Naive B cell (primary cell): ENCODE measurements at regions not wholly inside any gene's neighbourhood (a gene's known extent, or its start where the extent isn't known, plus 50 kb on each side); places are given as distances from the start of the nearest gene placed in this dataset.
A peak's percentile ranks its signal among the peaks of the same experiment; 100 is the strongest.

Source experiments
- ATAC-seq, 2 donors: fragments of 150-1000 bp; cut with Tn5 transposase; 2 replicates each; pipeline ENCODE4 v1.10.0; 2021; ENCODE audit warnings: low read depth in 2 of 2, mild to moderate bottlenecking in 2 of 2, moderate library complexity in 2 of 2
- DNase-seq: peaks from one replicate; pipeline ENCODE4 v3.0.0; 2022
- H3K27ac Mint-ChIP-seq, 6 donors: one replicate each; pipeline ENCODE4 v1.8.0; 2020 to 2022; ENCODE audit warnings: mild to moderate bottlenecking in 6 of 6, mixed read lengths in 6 of 6, moderate library complexity in 5 of 6, inconsistent platforms in 2 of 6
- H3K27me3 Mint-ChIP-seq, 3 donors: one replicate each; pipeline ENCODE4 v1.8.0; 2021 to 2022; ENCODE audit warnings: mixed read lengths in 3 of 3, mild to moderate bottlenecking in 1 of 3
- H3K36me3 Mint-ChIP-seq, 2 donors: one replicate each; pipeline ENCODE4 v1.8.0; 2020 to 2022; ENCODE audit warnings: mixed read lengths in 2 of 2, inconsistent platforms in 1 of 2, mild to moderate bottlenecking in 1 of 2
- H3K4me1 Mint-ChIP-seq, 3 donors: one replicate each; pipeline ENCODE4 v1.8.0; 2020 to 2022; ENCODE audit warnings: mixed read lengths in 3 of 3, inconsistent platforms in 1 of 3, mild to moderate bottlenecking in 1 of 3, moderate library complexity in 1 of 3
- H3K4me3 Mint-ChIP-seq, 8 donors: one replicate each; pipeline ENCODE4 v1.8.0; 2020 to 2022; ENCODE audit warnings: mild to moderate bottlenecking in 8 of 8, mixed read lengths in 8 of 8, moderate library complexity in 8 of 8, inconsistent platforms in 2 of 8
- H3K9me3 Mint-ChIP-seq, 7 donors: one replicate each; pipeline ENCODE4 v1.8.0; 2020 to 2022; ENCODE audit warnings: mixed read lengths in 7 of 7, mild to moderate bottlenecking in 5 of 7, inconsistent platforms in 2 of 7, moderate library complexity in 1 of 7

DNA sequence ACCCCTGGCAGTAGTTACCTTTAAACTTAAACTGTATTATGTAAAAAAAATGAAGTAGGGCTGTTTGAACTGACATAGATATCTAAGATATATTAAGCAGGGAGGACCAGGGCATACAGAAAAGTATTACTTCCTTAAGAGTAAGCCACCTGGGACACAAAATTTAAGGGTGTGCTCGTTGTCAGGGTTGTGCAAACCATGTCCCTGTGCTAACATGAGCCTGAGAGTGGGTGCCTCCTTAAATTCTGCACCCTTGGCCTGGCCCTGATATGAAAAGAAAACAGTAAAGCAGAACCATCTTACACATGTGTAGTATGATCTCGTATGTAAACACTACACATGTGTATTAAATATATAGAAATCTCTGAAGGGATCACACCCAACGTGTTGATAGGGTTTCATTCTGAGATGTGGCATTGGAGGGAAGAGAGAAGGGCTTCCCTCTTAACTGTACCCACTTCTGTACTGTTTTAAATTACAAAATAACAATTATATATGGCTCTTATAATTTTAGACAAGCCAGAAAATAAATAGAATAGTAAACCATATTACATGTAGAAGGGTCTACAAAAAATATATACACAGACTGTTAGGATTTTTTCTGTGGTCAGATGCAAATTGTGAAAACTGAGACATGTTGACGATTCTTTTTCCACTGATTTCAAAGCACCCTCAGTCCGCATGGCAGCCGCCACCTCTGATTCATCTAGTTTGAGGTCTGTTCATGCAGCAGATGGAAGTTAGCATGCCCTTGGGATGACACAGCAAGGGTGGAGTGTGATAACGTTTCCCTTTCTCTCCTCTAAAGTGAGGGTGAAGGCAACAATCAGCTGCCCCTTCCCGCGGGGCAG, 400.8 kb upstream of the PROK2 start:
- Mint-ChIP-seq H3K4me3 (peak overlapping the region in 7 of 8 donors; percentile 38 to 76 (median 52)), H3K27me3 (peaks cover 0 to 14% (median 10%) of the 10 kb centered on the region in 3 donors), H3K9me3 (peaks cover 0 to 3% (median 0%) of the 10 kb centered on the region in 7 donors), H3K4me1 (peaks cover 26 to 63% (median 51%) of the 10 kb centered on the region in 3 donors), H3K36me3 (no peaks in the 10 kb centered on the region), H3K27ac (peak overlapping the region in 4 of 6 donors; percentile 35 to 67 (median 65))
- peak; percentile 67 for DNase-seq
- peak; percentile 97 for ATAC-seq

GRCh38 chr3:72183489-72183888, 398.5 kb upstream of the PROK2 start:
- H3K27me3 Mint-ChIP-seq, result peaks cover 0 to 14% (median 0%) of the 10 kb centered on the region in 3 donors
- H3K4me3 Mint-ChIP-seq, result no peak overlapping the region
- no peaks in the 10 kb centered on the region for H3K36me3 Mint-ChIP-seq
- H3K9me3 Mint-ChIP-seq, result peaks cover 0 to 3% (median 0%) of the 10 kb centered on the region in 7 donors
- H3K4me1 Mint-ChIP-seq, result peaks cover 31 to 60% (median 47%) of the 10 kb centered on the region in 3 donors
- DNase-seq (no peak), ATAC-seq (no peak)
- H3K27ac Mint-ChIP-seq, result no peak overlapping the region

GRCh38 chr3:72182206-72182605, 397.3 kb upstream of the PROK2 start:
- Mint-ChIP-seq H3K4me3 (no peak overlapping the region), H3K27ac (no peak overlapping the region), H3K4me1 (peaks cover 34 to 63% (median 49%) of the 10 kb centered on the region in 3 donors), H3K27me3 (peaks cover 0 to 14% (median 0%) of the 10 kb centered on the region in 3 donors), H3K9me3 (peaks cover 0 to 3% (median 0%) of the 10 kb centered on the region in 7 donors), H3K36me3 (no peaks in the 10 kb centered on the region)
- DNase-seq (no peak), ATAC-seq (no peak)

DNA sequence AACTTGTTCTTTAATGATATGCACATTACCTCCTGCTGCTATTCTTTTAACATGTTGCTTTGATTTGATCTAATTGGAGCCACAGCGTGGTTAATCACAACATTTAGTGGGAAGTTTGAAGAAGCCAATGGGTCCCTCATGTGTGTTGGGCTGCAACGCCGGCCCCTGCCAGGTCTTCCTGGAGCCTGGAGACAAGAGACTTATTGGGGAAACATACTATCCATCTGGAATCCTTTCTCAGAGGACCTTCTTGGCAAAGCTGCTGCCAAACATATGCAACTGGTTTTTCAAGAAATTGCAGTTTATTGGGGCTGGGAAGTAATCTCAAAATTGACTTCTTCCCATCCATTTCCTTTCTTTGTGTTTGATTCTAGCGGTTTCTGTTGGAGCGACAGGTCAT, 396.3 kb upstream of the PROK2 start:
- no peak overlapping the region for H3K4me3 Mint-ChIP-seq
- H3K4me1 Mint-ChIP-seq, result peaks cover 35 to 63% (median 49%) of the 10 kb centered on the region in 3 donors
- H3K27ac Mint-ChIP-seq, result no peak overlapping the region
- peaks cover 0 to 11% (median 0%) of the 10 kb centered on the region in 3 donors for H3K27me3 Mint-ChIP-seq
- ATAC-seq, result no peak
- H3K36me3 Mint-ChIP-seq, result no peaks in the 10 kb centered on the region
- H3K9me3 Mint-ChIP-seq, result peaks cover 0 to 3% (median 0%) of the 10 kb centered on the region in 7 donors
- DNase-seq, result no peak

GRCh38 chr3:72180405-72180804, 395.5 kb upstream of the PROK2 start:
- Mint-ChIP-seq H3K4me1 (peaks cover 40 to 66% (median 49%) of the 10 kb centered on the region in 3 donors), H3K9me3 (peaks cover 0 to 5% (median 0%) of the 10 kb centered on the region in 7 donors), H3K4me3 (no peak overlapping the region), H3K27me3 (peaks cover 0 to 11% (median 0%) of the 10 kb centered on the region in 3 donors), H3K27ac (no peak overlapping the region), H3K36me3 (peaks cover 0 to 5% of the 10 kb centered on the region in 2 donors)
- no peak for ATAC-seq
- no peak for DNase-seq

DNA sequence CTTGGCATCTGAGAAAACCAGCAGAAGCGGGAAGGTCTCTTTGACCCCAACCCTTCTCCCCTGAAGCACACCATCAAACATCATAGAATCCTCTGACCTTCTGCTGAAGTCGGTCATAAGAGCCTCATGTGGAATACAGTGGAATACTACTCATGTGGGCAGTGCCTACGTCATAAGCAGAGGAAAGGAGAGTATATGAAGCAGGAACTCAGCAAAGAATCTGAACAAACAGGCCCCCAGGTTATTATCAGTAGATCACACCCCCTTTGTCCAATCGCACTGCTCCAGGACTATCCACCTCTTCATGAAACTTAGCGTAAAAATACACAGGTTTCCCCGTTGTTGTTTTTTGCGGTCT, 394.1 kb upstream of the PROK2 start:
- no peak for DNase-seq
- ATAC-seq, result no peak
- peak overlapping the region in 3 of 8 donors; percentile 26 to 93 (median 67) for H3K4me3 Mint-ChIP-seq
- H3K9me3 Mint-ChIP-seq, result peaks cover 0 to 5% (median 0%) of the 10 kb centered on the region in 7 donors
- H3K27me3 Mint-ChIP-seq, result peaks cover 0 to 11% (median 0%) of the 10 kb centered on the region in 3 donors
- peaks cover 48 to 68% (median 51%) of the 10 kb centered on the region in 3 donors for H3K4me1 Mint-ChIP-seq
- H3K27ac Mint-ChIP-seq, result no peak overlapping the region
- H3K36me3 Mint-ChIP-seq, result peaks cover 0 to 7% of the 10 kb centered on the region in 2 donors

GRCh38 chr3:72178463-72179106, 393.6 kb upstream of the PROK2 start:
- Mint-ChIP-seq H3K36me3 (peaks cover 0 to 7% of the 10 kb centered on the region in 2 donors), H3K9me3 (peaks cover 0 to 5% (median 0%) of the 10 kb centered on the region in 7 donors), H3K4me1 (peaks cover 53 to 73% (median 56%) of the 10 kb centered on the region in 3 donors), H3K27me3 (peaks cover 0 to 14% (median 0%) of the 10 kb centered on the region in 3 donors), H3K4me3 (peak overlapping the region in 7 of 8 donors; percentile 7 to 97 (median 91)), H3K27ac (no peak overlapping the region)
- no peak for DNase-seq
- ATAC-seq, result no peak

- peaks cover 0 to 19% (median 0%) of the 10 kb centered on the region in 3 donors for H3K27me3 Mint-ChIP-seq
- peaks cover 51 to 70% (median 58%) of the 10 kb centered on the region in 3 donors for H3K4me1 Mint-ChIP-seq
- ATAC-seq (peak; percentile 14 to 15), DNase-seq (peak; percentile 24)
- peak overlapping the region; percentile 88 to 97 (median 95) for H3K27ac Mint-ChIP-seq
- H3K9me3 Mint-ChIP-seq, result peaks cover 0 to 5% (median 0%) of the 10 kb centered on the region in 7 donors
- peaks cover 0 to 7% of the 10 kb centered on the region in 2 donors for H3K36me3 Mint-ChIP-seq
- peak overlapping the region; percentile 80 to 97 (median 92) for H3K4me3 Mint-ChIP-seq
These were observed 392.4 kb upstream of the PROK2 start for GRCh38 chr3:72177075-72178050.

GRCh38 chr3:72176537-72177041, 391.6 kb upstream of the PROK2 start:
- Mint-ChIP-seq H3K27ac (peak overlapping the region; percentile 88 to 97 (median 95)), H3K9me3 (peaks cover 0 to 5% (median 0%) of the 10 kb centered on the region in 7 donors), H3K4me1 (peaks cover 55 to 62% (median 55%) of the 10 kb centered on the region in 3 donors), H3K4me3 (peak overlapping the region; percentile 80 to 97 (median 92)), H3K27me3 (peaks cover 0 to 18% (median 4%) of the 10 kb centered on the region in 3 donors), H3K36me3 (peaks cover 0 to 7% of the 10 kb centered on the region in 2 donors)
- peak; percentile 81 for DNase-seq
- peak; percentile 98 to 99 for ATAC-seq

- peaks cover 0 to 25% (median 4%) of the 10 kb centered on the region in 3 donors for H3K27me3 Mint-ChIP-seq
- peaks cover 55 to 60% (median 57%) of the 10 kb centered on the region in 3 donors for H3K4me1 Mint-ChIP-seq
- DNase-seq (no peak), ATAC-seq (no peak)
- H3K9me3 Mint-ChIP-seq, result peaks cover 0 to 5% (median 0%) of the 10 kb centered on the region in 7 donors
- peak overlapping the region in 4 of 6 donors; percentile 14 to 94 (median 62) for H3K27ac Mint-ChIP-seq
- peaks cover 0 to 7% of the 10 kb centered on the region in 2 donors for H3K36me3 Mint-ChIP-seq
- peak overlapping the region in 5 of 8 donors; percentile 11 to 93 (median 66) for H3K4me3 Mint-ChIP-seq
These were observed 390.4 kb upstream of the PROK2 start for GRCh38 chr3:72175296-72175858.

- peaks cover 0 to 7% of the 10 kb centered on the region in 2 donors for H3K36me3 Mint-ChIP-seq
- peaks cover 0 to 29% (median 4%) of the 10 kb centered on the region in 3 donors for H3K27me3 Mint-ChIP-seq
- peaks cover 58 to 61% (median 60%) of the 10 kb centered on the region in 3 donors for H3K4me1 Mint-ChIP-seq
- peak overlapping the region in 3 of 6 donors; percentile 32 to 45 (median 40) for H3K27ac Mint-ChIP-seq
- no peak for DNase-seq
- ATAC-seq, result no peak
- H3K4me3 Mint-ChIP-seq, result peak overlapping the region in 1 of 8 donors; percentile 53
- peaks cover 0 to 5% (median 0%) of the 10 kb centered on the region in 7 donors for H3K9me3 Mint-ChIP-seq
These were observed 389.9 kb upstream of the PROK2 start for GRCh38 chr3:72174890-72175289.

DNA sequence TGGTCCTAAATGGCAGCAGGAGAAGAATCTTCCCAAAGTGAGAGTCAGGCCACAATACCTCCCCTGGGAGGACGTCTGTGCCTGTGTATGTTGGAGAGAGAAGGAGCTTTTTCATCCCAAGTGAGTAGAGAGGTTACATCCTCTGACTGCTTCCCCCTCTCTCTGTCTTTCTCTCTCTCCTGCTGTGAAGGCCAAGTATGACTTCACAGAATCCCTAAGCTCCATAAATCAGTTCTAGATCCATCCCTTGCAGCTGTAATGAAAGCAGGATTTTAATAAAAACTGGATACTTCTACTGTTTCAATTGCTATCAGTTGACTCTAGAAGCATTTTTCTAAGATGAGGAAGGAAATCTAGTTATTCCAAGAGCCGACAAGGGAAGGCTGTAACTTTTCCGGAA, 389.1 kb upstream of the PROK2 start:
- H3K36me3 Mint-ChIP-seq, result peaks cover 0 to 7% of the 10 kb centered on the region in 2 donors
- peaks cover 0 to 5% (median 0%) of the 10 kb centered on the region in 7 donors for H3K9me3 Mint-ChIP-seq
- no peak for DNase-seq
- H3K27me3 Mint-ChIP-seq, result peaks cover 0 to 29% (median 4%) of the 10 kb centered on the region in 3 donors
- no peak for ATAC-seq
- peak overlapping the region in 1 of 6 donors; percentile 65 for H3K27ac Mint-ChIP-seq
- peaks cover 57 to 66% (median 60%) of the 10 kb centered on the region in 3 donors for H3K4me1 Mint-ChIP-seq
- H3K4me3 Mint-ChIP-seq, result no peak overlapping the region
